Adrenal gland (tissue), 9 donors: ENCODE measurements at regions not wholly inside any gene's neighbourhood (a gene's known extent, or its start where the extent isn't known, plus 50 kb on each side); places are given as distances from the start of the nearest gene placed in this dataset.

ENCODE experiments used
- DNase-seq, 7 donors: peaks; one replicate each; pipeline ENCODE4 v3.0.0-alpha.2; 2019 to 2020
- H3K27ac ChIP-seq, 5 donors: fragments of 200-600 bp; sonication (generic) in 4 of 5; 1 replicate in 3 of 5; 2 replicates in 2 of 5; pipeline versions ENCODE4 v1.5.1 to v1.8.0; 2016 to 2020; ENCODE audit warnings: mild to moderate bottlenecking in 1 of 5
- H3K27me3 ChIP-seq: fragments of 200-600 bp; 2 replicates; pipeline ENCODE4 v1.8.0; 2021
- H3K36me3 ChIP-seq, 2 donors: fragments of 200-600 bp; replicated peaks in 1 of 2; 1 replicate in 1 of 2; 2 replicates in 1 of 2; pipeline versions ENCODE4 v1.5.1 to v1.8.0; 2018 to 2022
- H3K4me1 ChIP-seq, 2 donors: fragments of 200-600 bp; replicated peaks in 1 of 2; 1 replicate in 1 of 2; 2 replicates in 1 of 2; pipeline versions ENCODE4 v1.5.1 to v1.8.0; 2018 to 2021
- H3K4me3 ChIP-seq, 4 donors: fragments of 200-600 bp; sonication (generic) in 3 of 4; one replicate each; pipeline ENCODE4 v1.5.1; 2016 to 2018
- H3K9me3 ChIP-seq, 3 donors: fragments of 200-600 bp; sonication (generic) in 1 of 3; replicated peaks in 1 of 3; 1 replicate in 2 of 3; 2 replicates in 1 of 3; pipeline versions ENCODE4 v1.5.1 to v1.8.0; 2016 to 2021
- POLR2A ChIP-seq, 2 donors: fragments of 450-650 bp; IDR thresholded peaks; one replicate each; pipeline ENCODE4 v1.6.1; 2017; ENCODE audit warnings: antibody characterized with exemption in 2 of 2, mild to moderate bottlenecking in 2 of 2, moderate library complexity in 1 of 2
- WGBS, 4 donors: extraction: QIAGEN DNeasy Blood & Tissue Kit in 2 of 4; methylation state at CpG; one replicate each; pipeline versions ENCODE4 v1.1.5 to v1.1.7; 2013 to 2017; 5-methylcytosine and 5-hydroxymethylcytosine counted together
- intact Hi-C, 2 donors: fragments of 100-400 bp; cut with DNase I; formaldehyde crosslinking; loops; one replicate each; pipeline versions ENCODE4 v1.14.1 to v1.15.0; 2022 to 2023
- TF ChIP-seq, protein P1 (sequence below), 6 experiments: fragments of 450-650 bp in 4 of 6; fragments of 200-600 bp in 2 of 6; sonication (generic) in 1 of 6; IDR thresholded peaks; 1 replicate in 5 of 6; 2 replicates in 1 of 6; pipeline versions ENCODE4 v1.5.1 to v1.8.0; 2016 to 2021; ENCODE audit warnings: antibody characterized with exemption in 6 of 6, mild to moderate bottlenecking in 2 of 6, moderate library complexity in 1 of 6
- donor health status: healthy with polysubstance abuse.
- donor health status: Bipolar disorder and iron deficiency.
- donor health status: DM: yes; HTN: yes; CAD: no.
- donor health status: DM: no; HTN: no; CAD: no.
- donor health status: DM: no; HTN: no; CAD: no.

DNA sequence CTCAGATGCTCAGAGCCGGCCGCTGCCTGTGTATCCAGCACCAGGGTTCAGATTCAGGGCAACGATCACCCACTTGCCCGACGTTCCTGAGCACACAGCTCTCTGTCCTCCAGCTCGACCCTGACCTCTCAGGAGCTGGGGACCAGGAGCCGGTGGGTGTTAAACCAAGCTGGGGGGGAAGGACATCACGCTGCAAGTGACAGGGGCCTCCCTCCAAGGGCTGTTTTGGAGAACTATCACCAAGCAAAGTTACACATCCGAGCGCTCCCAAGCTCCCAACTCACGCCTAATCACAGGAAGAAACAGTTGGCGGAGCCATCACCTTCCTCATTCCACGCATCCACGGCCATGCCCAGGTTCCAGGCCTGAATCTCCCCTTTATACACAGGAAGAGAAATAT, 51.5 kb upstream of the ZNF354A start:
- intact Hi-C loops = no loop called here
- Histone ChIP-seq H3K36me3 (no peaks in the 10 kb centered on the region), H3K4me3 (no peak overlapping the region), H3K27me3 (no peaks in the 10 kb centered on the region), H3K9me3 (no peaks in the 10 kb centered on the region), H3K4me1 (no peaks in the 10 kb centered on the region), H3K27ac (no peak overlapping the region)
- 75 to 79% (median 77%) methylated on average over 13 to 14 of the region's 14 CpGs for WGBS, 4 donors
- TF ChIP-seq, protein P1, sequence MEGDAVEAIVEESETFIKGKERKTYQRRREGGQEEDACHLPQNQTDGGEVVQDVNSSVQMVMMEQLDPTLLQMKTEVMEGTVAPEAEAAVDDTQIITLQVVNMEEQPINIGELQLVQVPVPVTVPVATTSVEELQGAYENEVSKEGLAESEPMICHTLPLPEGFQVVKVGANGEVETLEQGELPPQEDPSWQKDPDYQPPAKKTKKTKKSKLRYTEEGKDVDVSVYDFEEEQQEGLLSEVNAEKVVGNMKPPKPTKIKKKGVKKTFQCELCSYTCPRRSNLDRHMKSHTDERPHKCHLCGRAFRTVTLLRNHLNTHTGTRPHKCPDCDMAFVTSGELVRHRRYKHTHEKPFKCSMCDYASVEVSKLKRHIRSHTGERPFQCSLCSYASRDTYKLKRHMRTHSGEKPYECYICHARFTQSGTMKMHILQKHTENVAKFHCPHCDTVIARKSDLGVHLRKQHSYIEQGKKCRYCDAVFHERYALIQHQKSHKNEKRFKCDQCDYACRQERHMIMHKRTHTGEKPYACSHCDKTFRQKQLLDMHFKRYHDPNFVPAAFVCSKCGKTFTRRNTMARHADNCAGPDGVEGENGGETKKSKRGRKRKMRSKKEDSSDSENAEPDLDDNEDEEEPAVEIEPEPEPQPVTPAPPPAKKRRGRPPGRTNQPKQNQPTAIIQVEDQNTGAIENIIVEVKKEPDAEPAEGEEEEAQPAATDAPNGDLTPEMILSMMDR (IDR thresholded peaks at IDR 0.05) = no peak
- TF ChIP-seq POLR2A (IDR thresholded peaks at IDR 0.05) = no peak
- no peak for DNase-seq

DNA sequence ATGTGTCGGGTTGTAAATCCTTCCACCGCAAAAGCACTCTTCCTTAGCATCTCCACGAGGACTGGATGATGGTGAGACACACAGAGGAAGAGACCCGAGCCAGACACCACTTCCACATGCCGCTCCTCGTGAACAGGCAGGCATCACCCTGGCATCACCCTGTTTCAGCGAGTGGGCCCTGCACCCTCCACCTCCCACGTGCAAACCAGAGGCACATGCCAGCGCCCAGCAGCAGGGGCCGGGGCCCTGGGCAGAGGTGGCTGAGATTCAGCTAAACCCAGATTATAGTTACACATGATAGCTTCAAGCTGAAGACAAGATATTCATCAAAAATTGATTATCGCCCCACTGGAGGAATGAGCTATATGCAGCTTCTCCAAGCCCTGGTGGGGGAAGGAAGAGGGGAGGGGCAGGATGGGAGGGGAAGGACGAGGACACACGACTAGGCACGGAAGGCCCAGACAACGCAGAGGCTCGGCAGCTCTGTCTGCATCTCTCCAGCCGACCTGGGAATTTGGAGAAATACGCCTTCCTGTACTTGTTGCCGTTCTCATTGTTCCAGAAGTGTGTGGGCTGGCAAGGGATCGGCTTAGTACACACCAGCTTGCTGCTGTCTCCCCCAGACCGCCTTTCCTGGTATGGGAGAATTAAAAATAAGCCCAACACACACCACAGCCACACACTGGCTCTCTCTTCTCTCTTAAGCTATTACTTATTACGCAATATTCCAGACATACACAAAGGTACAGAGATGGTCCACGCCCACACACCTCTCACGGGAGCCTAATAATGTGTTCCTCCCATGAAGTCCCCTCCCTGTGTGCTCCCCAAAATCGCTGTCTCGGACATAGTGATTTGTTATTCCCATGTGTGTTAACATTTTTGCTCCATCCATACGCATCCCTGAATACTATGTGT, 50.4 kb upstream of the ZNF354A start:
- 68 to 73% (median 70%) methylated on average over 27 of the region's 27 CpGs for WGBS, 4 donors
- Histone ChIP-seq H3K36me3 (no peaks in the 10 kb centered on the region), H3K27ac (no peak overlapping the region), H3K4me1 (no peaks in the 10 kb centered on the region), H3K4me3 (no peak overlapping the region), H3K27me3 (no peaks in the 10 kb centered on the region), H3K9me3 (no peaks in the 10 kb centered on the region)
- no peak for DNase-seq
- no peak for TF ChIP-seq POLR2A (IDR thresholded peaks at IDR 0.05)
- TF ChIP-seq, protein P1 (IDR thresholded peaks at IDR 0.05) = no peak
- intact Hi-C loops = no loop called here
